NCI-H748 treated with DMSO at 0.1 percent for 48 hours (cell line): ENCODE measurements at regions not wholly inside any gene's neighbourhood (a gene's known extent, or its start where the extent isn't known, plus 50 kb on each side); places are given as distances from the start of the nearest gene placed in this dataset.
"Not testable (repeated sequence)": the region's sequence is repeated elsewhere in the genome, so short reads cannot be mapped to it uniquely, and the experiment has no call there.

Experiments used
- DNase-seq: peaks from one replicate; lab custom pipeline; 2025; lab: John Stamatoyannopoulos, UW

DNA sequence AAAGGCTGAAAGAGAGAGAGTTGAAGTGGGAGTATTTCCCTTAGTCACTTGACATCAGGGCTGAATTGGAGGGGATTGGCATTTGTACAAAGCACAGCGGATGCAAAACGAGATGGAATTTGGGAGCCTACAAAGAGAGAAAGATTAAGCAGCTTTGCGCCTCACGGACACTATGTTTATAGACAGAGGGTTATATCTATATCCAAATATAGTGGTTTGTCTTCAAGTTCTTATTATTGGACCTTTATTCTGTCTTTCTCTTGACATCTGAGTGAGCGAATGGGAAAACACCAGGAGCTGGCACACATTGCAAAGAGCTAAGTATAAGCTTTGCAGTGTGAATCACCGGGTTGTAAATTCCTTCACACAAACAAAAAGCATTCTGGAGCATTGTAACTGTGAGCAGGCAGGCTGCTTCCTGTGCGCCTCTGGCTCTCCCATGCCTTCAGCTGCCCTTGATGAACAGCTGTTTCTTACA, 500.2 kb downstream of the STIM2 start:
- DNase-seq, result no peak

DNA sequence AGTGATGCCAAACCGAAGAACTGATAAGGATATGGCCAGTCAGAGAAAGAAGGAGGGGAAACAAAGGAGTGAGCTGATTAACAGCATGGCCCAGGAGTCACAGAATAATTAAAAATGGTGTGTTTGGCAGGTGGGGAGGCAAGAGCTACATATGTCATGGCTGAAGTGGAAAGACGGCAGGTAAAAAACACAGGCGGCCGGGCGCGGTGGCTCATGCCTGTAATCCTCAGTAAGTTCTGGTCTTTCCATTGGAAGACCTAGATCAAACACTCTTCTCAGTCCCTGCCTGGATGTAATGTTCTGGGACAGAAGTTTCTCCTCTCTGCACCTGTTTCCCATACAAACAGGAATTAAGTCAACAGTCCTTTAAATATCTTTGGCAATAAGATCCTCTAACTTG, 503.9 kb downstream of the STIM2 start:
- no peak for DNase-seq

DNA sequence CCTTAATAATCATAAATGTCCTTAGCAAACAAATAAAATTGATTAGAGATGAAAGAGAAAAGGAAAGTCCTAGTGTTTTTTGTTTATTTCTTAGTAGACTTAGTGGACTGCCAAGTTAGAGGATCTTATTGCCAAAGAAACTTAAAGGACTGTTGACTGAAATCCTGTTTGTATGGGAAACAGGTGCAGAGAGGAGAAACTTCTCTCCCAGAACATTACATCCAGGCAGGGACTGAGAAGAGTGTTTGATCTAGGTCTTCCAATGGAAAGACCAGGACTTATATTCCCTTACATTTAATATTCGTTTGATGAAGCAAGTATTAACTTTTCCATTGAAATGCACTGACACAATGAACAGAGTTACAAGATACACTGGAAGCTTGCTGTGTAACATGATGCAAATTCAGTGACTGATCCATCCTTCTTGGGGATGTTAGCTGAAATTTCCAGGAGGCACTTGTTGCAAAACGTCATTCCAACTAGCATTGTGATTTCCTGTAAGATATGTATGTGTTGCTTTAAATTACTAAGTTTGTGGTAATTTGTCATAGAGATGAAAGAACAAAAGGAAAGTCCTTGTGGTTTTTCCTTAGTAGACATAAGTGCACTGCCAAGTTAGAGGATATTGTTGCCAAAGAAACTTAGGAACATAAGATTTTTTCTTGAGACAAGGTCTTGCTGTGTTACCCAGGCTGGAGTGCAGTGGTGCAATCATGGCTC, 505.6 kb downstream of the STIM2 start:
- DNase-seq, result no peak

DNA sequence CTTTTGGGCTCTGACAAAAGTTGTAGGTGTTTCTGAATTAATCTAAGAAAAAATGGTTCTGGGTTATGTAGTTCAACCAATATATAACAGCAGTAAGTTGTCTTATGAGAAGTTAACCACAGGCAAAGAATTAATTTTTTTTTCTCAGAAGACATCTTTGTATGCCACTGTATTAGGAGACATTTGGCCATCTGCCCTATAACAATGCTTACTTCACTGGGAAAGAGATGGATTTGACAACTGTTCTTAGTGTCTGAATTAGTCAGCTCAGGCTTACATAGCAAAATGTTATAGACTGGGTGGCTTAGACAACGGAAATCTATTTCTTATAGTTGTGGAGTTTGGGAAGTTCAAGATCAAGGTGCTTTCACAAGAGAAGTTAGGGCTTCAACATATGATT, 508.1 kb downstream of the STIM2 start:
- no peak for DNase-seq

- peak; percentile 62 for DNase-seq
Measured at GRCh38 chr4:27381815-27382214, 521.2 kb downstream of the STIM2 start.

DNA sequence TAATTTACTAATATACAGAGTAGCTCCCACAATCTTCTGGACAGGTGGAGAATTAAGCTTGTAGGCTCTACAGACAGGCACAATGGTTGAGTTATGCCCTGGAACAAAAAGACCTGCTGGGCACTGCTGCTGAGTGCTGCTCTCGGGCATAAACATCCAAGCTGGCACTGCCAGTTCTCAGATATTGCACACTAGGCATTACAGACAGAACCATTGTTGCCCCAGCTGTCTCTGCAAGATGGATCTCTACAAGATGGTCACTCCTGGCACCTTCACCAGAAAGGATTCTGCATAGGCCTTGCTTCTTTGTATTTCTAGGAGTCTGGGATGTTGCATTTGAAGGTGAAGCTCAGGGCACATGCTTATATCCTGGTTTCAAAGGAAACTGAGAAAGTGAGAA, 527.1 kb downstream of the STIM2 start:
- no peak for DNase-seq

GRCh38 chr4:27397886-27398285, 537.2 kb downstream of the STIM2 start:
- DNase-seq, result no peak

DNA sequence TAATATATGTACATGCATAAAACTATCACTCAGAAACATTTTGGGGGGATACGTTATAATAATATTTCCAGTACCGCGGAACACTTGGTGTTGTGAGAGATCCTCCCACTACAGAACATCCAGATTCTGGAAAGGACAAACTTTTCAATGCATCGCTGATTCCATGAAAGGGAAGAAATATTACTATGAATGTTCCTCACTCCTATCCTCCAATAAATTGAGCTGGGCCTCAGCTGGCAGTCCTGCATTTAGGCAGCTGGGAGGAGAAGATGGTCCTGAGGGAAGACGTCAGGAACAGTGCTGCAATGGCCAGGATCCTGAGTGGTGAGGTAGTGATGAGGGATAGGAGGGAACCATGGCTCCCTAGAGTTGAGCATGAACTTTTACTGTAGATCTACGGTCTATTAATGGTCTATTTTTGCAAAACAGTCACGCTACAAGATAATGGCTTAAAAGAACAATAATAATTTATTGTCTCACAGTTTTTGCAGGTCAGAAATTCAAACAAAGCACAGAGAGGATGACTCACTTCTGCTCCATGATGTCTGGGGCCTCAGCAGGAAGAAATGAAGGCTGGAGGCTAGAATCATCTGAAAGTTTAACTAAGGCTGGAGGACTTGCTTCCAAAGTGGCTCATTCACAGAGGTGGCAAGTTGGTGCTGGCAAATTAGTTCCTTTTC, 538.1 kb downstream of the STIM2 start:
- no peak for DNase-seq

DNA sequence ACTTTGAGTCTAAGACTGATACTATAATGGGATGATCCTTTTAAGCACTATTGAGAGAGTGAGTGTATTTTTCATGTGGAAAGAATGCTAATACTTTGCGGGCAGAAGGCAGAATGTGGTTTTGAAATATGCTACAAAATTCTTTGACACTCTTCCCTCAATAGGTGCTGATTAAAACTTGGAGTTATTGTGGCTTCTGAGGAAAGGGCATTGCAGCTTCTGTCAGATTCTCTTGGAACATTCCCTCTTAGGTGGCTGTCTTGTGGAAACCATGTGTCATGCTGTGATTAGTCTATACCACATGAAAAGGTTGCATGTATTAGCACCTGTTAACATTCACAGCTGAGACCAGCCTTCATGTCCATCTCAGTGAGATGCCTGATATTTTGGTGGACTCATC, 547.0 kb downstream of the STIM2 start:
- DNase-seq, result no peak

DNA sequence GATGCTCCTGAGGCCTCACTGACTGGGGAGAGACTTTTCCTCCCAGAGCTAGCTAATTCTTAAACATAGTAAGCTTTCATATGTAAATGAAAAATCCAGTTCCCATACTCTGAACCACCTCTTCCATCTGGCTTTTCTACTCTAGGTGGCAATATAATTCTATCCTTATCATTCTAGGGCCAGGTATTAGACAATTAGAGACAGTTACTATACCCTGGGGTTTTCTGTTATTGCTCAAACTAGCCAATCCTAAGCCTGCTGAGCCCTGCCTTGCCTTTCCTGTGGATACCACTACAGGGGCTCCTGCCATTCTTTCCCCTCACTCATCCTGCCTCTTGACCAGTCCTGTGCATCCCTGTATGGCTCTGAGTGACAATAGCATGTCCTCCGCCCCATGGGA, 552.0 kb downstream of the STIM2 start:
- no peak for DNase-seq

GRCh38 chr4:27414887-27415731, 554.5 kb downstream of the STIM2 start:
- no peak for DNase-seq

DNA sequence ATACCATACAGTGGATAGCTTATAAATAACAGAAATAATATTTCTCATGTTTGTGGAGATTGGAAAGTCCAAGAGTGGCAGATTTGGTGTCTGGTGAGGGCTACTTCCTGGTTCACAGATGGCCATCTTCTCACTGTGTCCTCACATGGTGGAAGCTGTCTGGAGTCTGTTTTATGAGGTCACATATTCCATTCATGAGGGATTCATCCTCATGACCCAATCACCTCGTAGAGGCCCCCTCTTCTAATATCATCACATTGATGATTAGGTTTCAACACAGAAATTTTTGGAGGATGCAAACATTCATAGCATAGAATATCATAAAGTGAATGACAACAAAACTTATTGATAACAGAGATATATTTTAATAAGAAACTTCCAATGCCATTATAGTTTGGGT, 568.0 kb downstream of the STIM2 start:
- no peak for DNase-seq

- DNase-seq, result no peak
Measured at GRCh38 chr4:27429364-27429871, 568.8 kb downstream of the STIM2 start.

DNA sequence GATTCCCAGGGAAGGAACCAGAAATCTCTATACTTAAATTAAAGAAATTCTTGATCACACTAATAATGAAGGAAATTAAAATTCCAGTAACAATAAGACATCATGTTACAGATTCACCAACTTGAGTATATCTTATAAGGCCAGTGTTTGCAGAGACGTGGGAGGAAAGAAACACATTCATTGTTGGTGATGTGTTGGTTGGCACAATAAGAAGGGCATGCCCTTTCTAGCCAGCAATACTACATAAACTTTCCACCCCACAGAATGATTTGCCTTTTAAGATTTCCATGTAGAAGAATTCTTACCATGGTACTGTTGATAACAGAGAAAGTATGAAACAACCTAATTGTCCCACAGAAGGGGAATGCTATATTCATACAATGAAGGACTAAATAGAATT, 581.5 kb downstream of the STIM2 start:
- no peak for DNase-seq

DNA sequence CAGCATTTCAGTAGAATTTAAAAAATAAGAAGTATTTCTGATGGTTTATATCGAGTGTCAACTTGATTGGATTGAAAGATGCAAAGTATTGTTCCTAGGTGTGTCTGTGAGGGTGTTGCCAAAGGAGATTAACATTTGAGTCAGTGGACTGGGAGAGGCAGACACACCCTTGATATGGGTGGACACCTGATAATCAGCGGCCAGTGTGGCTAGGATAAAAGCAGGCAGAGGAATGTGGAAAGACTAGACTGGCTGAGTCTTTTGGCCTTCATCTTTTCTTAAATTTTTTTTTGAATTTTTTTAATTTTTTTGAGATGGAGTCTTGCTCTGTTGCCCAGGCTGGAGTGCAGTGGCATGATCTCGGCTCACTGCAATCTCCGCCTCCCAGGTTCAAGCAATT, 582.0 kb downstream of the STIM2 start:
- DNase-seq, result not testable (repeated sequence)

DNA sequence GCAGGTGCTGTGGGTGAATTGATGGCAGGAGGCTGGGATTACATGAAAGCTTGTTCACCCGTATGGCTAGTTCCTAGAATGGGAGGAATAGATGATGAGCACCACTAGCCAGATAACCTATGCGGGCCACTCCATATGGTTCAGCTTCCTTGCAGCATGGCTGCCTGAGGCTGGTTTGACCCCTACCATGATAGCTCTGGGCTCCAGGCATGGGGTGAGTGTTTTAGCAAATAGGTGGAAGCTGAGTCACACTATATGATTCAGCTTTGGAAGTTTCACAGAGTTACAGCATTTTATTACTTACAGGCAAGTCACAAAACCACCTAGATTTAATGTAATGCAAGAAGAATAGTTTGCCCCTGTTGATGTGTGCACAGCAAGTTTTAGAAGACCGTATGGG, 603.2 kb downstream of the STIM2 start:
- no peak for DNase-seq

DNA sequence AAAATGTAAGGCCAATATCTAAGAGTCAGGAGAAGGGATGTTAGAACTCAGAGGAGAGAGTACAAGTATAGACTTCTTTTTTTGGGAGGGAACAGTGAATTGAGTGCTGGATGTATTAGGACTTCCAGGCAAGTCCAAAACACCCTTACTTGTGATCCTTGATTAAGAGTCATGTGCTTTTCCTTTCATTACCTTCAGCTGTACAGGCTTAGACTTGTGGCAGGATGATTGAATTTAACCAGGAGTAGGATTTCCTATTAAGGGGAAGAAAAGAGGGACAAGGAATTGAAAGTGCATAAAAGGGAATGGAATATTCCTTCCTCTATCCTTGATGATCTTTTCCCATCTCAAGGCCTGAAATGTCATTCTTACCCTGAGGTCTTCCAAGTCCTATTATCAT, 606.7 kb downstream of the STIM2 start:
- no peak for DNase-seq

DNA sequence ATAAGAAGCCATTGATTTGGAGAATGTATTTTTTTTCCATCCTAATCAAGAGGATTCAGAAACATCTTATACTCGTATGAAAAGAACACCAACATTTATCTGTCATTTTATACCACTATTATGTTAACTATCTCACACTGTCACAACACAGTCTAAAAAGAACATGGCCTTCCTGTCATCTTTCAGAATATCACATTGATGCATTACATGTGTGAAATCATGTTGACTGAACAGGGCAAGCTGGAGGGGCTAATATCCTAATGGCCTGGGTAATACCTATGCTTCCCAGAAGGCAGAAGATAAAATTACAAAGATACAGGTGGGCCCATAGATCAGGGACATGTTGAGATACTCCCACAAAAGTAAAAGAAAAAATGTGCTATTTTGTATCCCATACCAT, 611.7 kb downstream of the STIM2 start:
- no peak for DNase-seq

- no peak for DNase-seq
Measured at GRCh38 chr4:27474691-27475090, 614.0 kb downstream of the STIM2 start.

DNA sequence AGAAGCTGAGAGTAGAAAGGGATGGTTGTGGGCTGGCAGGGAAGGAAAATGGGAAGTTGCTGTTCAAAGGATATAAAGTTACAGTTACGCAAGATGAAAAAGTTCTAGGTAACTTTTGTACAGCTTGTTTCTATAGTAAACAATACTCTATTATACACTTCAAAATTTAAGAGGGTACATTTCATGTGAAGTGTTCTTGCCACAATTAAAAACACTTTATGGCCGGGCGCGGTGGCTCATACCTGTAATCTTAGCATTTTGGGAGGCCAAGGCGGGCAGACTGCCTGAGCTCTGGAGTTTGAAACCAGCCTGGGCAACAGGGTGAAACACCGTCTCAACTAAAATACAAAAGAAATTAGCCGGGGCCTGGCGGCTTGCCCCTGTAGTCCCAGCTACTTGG, 623.6 kb downstream of the STIM2 start:
- DNase-seq, result no peak

DNA sequence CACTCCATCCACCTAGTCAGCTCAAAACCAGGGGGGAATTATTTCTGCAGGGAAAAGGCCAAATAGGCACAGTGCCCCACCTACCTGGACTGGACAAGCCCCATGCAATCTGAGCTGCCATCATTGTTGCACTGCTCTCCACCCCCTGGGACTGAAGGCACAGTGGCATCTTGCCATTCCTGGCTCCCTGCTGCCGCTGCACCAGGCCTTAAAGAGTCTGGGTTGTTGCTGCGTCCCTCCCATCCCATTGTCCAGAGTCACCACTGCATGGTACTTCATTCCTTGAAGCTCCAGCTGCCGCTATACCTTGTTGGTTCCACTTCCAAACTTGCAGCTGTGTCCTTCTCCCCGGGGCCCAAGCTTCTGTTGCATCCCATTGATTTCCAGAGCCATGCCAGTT, 629.7 kb downstream of the STIM2 start:
- no peak for DNase-seq

DNA sequence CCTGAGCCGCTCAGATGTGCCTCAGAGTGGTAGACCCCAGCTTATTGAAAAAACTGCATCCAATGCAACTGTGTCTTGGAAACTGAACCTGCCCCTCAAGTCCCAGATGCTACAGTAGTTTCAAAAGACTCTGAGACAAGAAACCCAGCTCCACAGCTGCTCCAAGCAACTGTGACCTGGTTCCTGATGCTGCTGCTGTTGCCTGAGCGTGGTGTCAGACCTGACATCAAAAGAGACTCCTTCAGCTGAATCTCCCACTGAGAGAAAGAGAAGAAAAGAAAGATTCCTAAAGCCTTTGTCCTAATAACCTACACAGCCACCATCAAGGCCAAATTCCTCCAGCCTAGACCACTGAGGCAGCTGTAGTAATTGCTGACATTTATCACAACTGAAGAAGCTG, 630.1 kb downstream of the STIM2 start:
- no peak for DNase-seq

DNA sequence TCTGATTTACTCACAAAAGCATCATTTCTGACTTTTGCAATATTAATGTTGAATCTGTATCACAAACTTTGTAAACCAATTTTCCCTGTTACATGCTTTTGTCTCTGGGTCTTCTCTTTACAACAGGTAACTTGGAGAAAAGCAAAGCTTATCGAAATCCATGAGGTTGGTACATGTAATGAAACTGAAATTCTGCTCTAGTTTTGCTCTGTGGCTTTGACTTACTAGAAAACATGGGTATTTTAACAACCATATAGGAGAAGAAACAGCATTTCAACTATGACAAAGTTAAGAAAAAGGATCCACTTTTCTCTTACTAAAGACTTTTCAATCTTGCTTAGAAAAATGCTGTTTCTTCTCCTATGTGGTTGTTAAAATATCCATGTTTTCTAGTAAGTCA, 645.8 kb downstream of the STIM2 start:
- no peak for DNase-seq
